ENCODE measurements at regions not wholly inside any gene's neighbourhood (a gene's known extent, or its start where the extent isn't known, plus 50 kb on each side); places are given as distances from the start of the nearest gene placed in this dataset.
A peak's percentile ranks its signal among the peaks of the same experiment; 100 is the strongest.

- in situ Hi-C loops (cut with MboI) (loop anchor here (10.0 kb wide), 2 partner anchors 421 to 511 kb away; no protein-coding TSS in a partner anchor), intact Hi-C loops (cut with micrococcal nuclease) (loop anchor here (5.0 kb wide), 1 partner anchor 56 kb away; no protein-coding TSS in a partner anchor)
- no peaks in the 10 kb centered on the region for H3K9me3 ChIP-seq (replicated peaks; ENCODE audit: control insufficient read depth, insufficient read depth, low read depth, low read length)
- H3K9ac ChIP-seq (ENCODE audit: insufficient read depth in 1 of 2, low read depth in 2 of 2, low read length in 2 of 2) = no peak overlapping the region
- FAIRE-seq (no peak), ATAC-seq (no peak), DNase-seq (ENCODE audit: extremely low read depth in 1 of 4, low spot score in 3 of 4) (no peak)
- H3K36me3 ChIP-seq (ENCODE audit: control insufficient read depth, insufficient read depth, low read length) = no peaks in the 10 kb centered on the region
- H3K27me3 ChIP-seq (ENCODE audit: control insufficient read depth in 2 of 2, insufficient read depth in 2 of 2, low read length in 2 of 2) = no peaks in the 10 kb centered on the region
- WGBS (ENCODE audit: insufficient coverage, low coverage, missing lambda C conversion rate) = 37% methylated on average over 5 of the region's 5 CpGs
- H2AFZ ChIP-seq (ENCODE audit: low read depth, low read length) = peak overlapping the region; percentile 73; the same call in 1 of the 2 replicates
- no peaks in the 10 kb centered on the region for H3K79me2 ChIP-seq (ENCODE audit: control insufficient read depth, insufficient read depth, low read length)
- peaks cover 0 to 4% of the 10 kb centered on the region in 2 experiments; a peak in 2 of 5 replicates for H3K4me1 ChIP-seq (replicated peaks in 1 of 2; ENCODE audit: control insufficient read depth in 2 of 2, insufficient read depth in 2 of 2, low read length in 2 of 2)
- CTCF ChIA-PET (ENCODE audit: low intra/inter-chr PET ratio) = interaction anchor here (4.9 kb wide), 1 partner anchor 368 kb away, joined by 60 read pairs; no protein-coding TSS in a partner anchor
- peak; percentile 32; the same call in 1 of the 2 replicates for TF ChIP-seq ATF7 (IDR thresholded peaks at IDR 0.05)
- no peak for TF ChIP-seq STAT6 (CRISPR knock-in tag; IDR thresholded peaks at IDR 0.05)
- no peak overlapping the region for H3K27ac ChIP-seq (ENCODE audit: extremely low read depth, low read depth, low read length)
- no peak overlapping the region for H3K4me2 ChIP-seq (ENCODE audit: insufficient read depth, low read length)
- no TSS peak for BruUV-seq (replicated peaks)
- no peak overlapping the region for H3K4me3 ChIP-seq
- POLR2A ChIA-PET = interaction anchor here (0.6 to 1.0 kb wide), 3 partner anchors 57 to 143 kb away, joined by 3 to 5 read pairs (median 3); no protein-coding TSS in a partner anchor
- no peaks in the 10 kb centered on the region for H3K9me1 ChIP-seq (ENCODE audit: control insufficient read depth, insufficient read depth, low read length)
- H4K20me1 ChIP-seq (replicated peaks; ENCODE audit: control insufficient read depth, insufficient read depth, low read length) = no peaks in the 10 kb centered on the region
Observed at GRCh38 chr17:27233776-27234175, 60.1 kb upstream of the WSB1 start.

All from K562 (cell line).